ENCODE measurements at regions not wholly inside any gene's neighbourhood (a gene's known extent, or its start where the extent isn't known, plus 50 kb on each side); places are given as distances from the start of the nearest gene placed in this dataset.

GRCh38 chr9:100880284-100880683 is 148.2 kb upstream of the PLPPR1 start:
- Histone ChIP-seq H3K27me3 (ENCODE audit: insufficient read depth) (no peaks in the 10 kb centered on the region), H3K27ac (ENCODE audit: low read depth in 2 of 2, low read length in 1 of 2) (no peak overlapping the region), H3K4me2 (no peak overlapping the region), H3K79me2 (ENCODE audit: insufficient read depth) (no peaks in the 10 kb centered on the region), H3F3A (replicated peaks; ENCODE audit: insufficient read depth) (no peaks in the 10 kb centered on the region), H3K4me3 (ENCODE audit: low read depth in 2 of 2, low read length in 1 of 2) (no peak overlapping the region), H3K36me3 (replicated peaks in 1 of 2; ENCODE audit: control insufficient read depth in 1 of 2, insufficient read depth in 2 of 2, low read length in 1 of 2) (no peaks in the 10 kb centered on the region), H3K4me1 (ENCODE audit: control insufficient read depth in 1 of 2, insufficient read depth in 2 of 2, low read depth in 1 of 2, low read length in 1 of 2) (no peaks in the 10 kb centered on the region), H3K9me2 (no peaks in the 10 kb centered on the region), H2AFZ (ENCODE audit: low read depth) (no peak overlapping the region), H3K9me3 (no peaks in the 10 kb centered on the region), H3K9ac (no peak overlapping the region), H4K20me1 (ENCODE audit: insufficient read depth) (no peaks in the 10 kb centered on the region)
- DNase-seq, result no peak
- CTCF ChIA-PET, result no interaction called here
- TF ChIP-seq RAD21 (IDR thresholded peaks at IDR 0.05; ENCODE audit: low read length), result no peak
- no peak for TF ChIP-seq TEAD4 (IDR thresholded peaks at IDR 0.05; ENCODE audit: borderline replicate concordance, insufficient read depth)
- no peak for TF ChIP-seq REST (IDR thresholded peaks at IDR 0.05; ENCODE audit: low read depth, low read length)
- TF ChIP-seq NRF1 (IDR thresholded peaks at IDR 0.05; ENCODE audit: low read depth, low read length), result no peak
- TF ChIP-seq USF1 (IDR thresholded peaks at IDR 0.05; ENCODE audit: borderline replicate concordance, low read depth), result no peak
- TF ChIP-seq PBX3 (IDR thresholded peaks at IDR 0.05), result no peak
- no peak for TF ChIP-seq USF2 (IDR thresholded peaks at IDR 0.05; ENCODE audit: borderline replicate concordance, low read depth, low read length)
- TF ChIP-seq SMC3 (IDR thresholded peaks at IDR 0.05; ENCODE audit: low read depth, low read length), result no peak
- no peak for TF ChIP-seq GATA2 (CRISPR knock-in tag; IDR thresholded peaks at IDR 0.05)
- TF ChIP-seq RXRA (IDR thresholded peaks at IDR 0.05; ENCODE audit: borderline replicate concordance, low read depth), result no peak
- TF ChIP-seq POLR2AphosphoS5 (IDR thresholded peaks at IDR 0.05; ENCODE audit: low read depth, low read length), result no peak
- TF ChIP-seq FOSL2 (IDR thresholded peaks at IDR 0.05; ENCODE audit: borderline replicate concordance, low read depth), result no peak
- no peak for TF ChIP-seq MXI1 (IDR thresholded peaks at IDR 0.05; ENCODE audit: low read depth, low read length)
- no peak for TF ChIP-seq EP300 (IDR thresholded peaks at IDR 0.05; ENCODE audit: borderline replicate concordance in 1 of 2, low read depth in 1 of 2, low read length in 1 of 2)
- TF ChIP-seq MEF2A (IDR thresholded peaks at IDR 0.05; ENCODE audit: borderline replicate concordance, low read depth), result no peak
- POLR2A ChIA-PET, result no interaction called here
- 26% methylated on average over 2 of the region's 2 CpGs for WGBS (ENCODE audit: low lambda C conversion rate)

Data from SK-N-SH (cell line).